Spleen (tissue), 7 donors: ENCODE measurements at regions not wholly inside any gene's neighbourhood (a gene's known extent, or its start where the extent isn't known, plus 50 kb on each side); places are given as distances from the start of the nearest gene placed in this dataset.

Source experiments
- CTCF ChIP-seq, 11 experiments: fragments of 200-600 bp in 7 of 11; fragments of 450-650 bp in 4 of 11; sonication (generic) in 4 of 11; IDR thresholded peaks in 8 of 11; conservative IDR thresholded peaks in 3 of 11; 1 replicate in 7 of 11; 2 replicates in 4 of 11; pipeline versions ENCODE4 v1.4.0 to v1.8.0; 2016 to 2021; ENCODE audit warnings: antibody characterized with exemption in 11 of 11, inconsistent platforms in 4 of 11, mild to moderate bottlenecking in 1 of 11
- POLR2AphosphoS5 ChIP-seq, 3 donors: sonication (generic); formaldehyde crosslinking; IDR thresholded peaks; one replicate each; pipeline ENCODE4 v1.5.1; 2017; ENCODE audit warnings: antibody characterized with exemption in 3 of 3
- donor health status: DM: no; HTN: no; CAD: no; lungs with moderate emphysema.
- donor health status: DM: no; HTN: no; CAD: no.
- donor health status: DM: no; HTN: no; CAD: no.

DNA sequence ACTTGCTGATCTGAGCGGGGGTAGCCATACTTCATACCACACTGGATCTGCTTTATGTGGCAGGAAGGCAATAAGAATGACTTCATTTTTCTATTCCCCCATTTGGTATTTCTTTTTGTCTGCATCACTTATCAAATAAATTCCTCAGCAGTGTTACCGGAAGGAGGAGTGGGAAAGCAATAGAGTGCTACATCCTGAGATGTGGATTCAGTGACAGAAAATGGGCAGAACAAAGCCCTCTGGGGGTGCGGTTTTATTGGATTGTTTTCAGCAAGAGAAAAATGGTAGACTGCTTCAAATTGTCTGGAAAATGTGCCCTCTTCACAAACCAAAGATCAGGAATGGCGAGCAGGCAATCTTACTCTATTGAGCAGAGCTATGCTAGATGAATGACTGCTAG, 751.9 kb upstream of the NEGR1 start:
- TF ChIP-seq POLR2AphosphoS5 (IDR thresholded peaks at IDR 0.05) (no peak), CTCF (IDR thresholded peaks at IDR 0.05 in 8 of 11, conservative IDR thresholded peaks at IDR 0.05 in 3 of 11) (no peak)
